ENCODE measurements at regions not wholly inside any gene's neighbourhood (a gene's known extent, or its start where the extent isn't known, plus 50 kb on each side); places are given as distances from the start of the nearest gene placed in this dataset.

DNA sequence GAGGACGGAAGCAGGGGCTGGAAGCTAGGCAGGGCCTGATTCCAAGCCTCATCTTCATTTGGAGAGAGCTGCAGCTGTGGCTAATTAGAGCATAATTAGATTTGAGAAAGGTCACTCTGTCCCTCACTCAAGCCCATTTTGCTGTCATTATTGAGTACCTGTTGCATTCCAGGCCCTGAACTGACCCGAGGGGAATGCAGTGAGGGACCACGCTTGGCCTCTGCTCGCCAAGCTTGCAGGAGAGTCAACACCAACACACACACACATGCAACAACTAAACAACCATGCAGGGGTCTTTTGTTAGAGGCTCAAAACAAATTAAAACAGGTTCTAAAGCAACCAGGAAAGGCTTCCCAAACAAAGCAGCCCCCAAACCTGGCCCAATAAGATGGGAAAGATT lies 52.7 kb upstream of the MAMLD1 start:
- H3K4me2 ChIP-seq (ENCODE audit: low read depth, low read length), result no peak overlapping the region
- H3K9me2 ChIP-seq (replicated peaks; ENCODE audit: insufficient read depth, low read length), result no peaks in the 10 kb centered on the region
- H3K79me2 ChIP-seq (ENCODE audit: low read length), result no peaks in the 10 kb centered on the region
- H3K4me1 ChIP-seq (ENCODE audit: low read length), result no peaks in the 10 kb centered on the region
- H3K4me3 ChIP-seq (ENCODE audit: low read length), result no peak overlapping the region
- no peak overlapping the region for H2AFZ ChIP-seq (ENCODE audit: low read length)
- TF ChIP-seq, protein P1, sequence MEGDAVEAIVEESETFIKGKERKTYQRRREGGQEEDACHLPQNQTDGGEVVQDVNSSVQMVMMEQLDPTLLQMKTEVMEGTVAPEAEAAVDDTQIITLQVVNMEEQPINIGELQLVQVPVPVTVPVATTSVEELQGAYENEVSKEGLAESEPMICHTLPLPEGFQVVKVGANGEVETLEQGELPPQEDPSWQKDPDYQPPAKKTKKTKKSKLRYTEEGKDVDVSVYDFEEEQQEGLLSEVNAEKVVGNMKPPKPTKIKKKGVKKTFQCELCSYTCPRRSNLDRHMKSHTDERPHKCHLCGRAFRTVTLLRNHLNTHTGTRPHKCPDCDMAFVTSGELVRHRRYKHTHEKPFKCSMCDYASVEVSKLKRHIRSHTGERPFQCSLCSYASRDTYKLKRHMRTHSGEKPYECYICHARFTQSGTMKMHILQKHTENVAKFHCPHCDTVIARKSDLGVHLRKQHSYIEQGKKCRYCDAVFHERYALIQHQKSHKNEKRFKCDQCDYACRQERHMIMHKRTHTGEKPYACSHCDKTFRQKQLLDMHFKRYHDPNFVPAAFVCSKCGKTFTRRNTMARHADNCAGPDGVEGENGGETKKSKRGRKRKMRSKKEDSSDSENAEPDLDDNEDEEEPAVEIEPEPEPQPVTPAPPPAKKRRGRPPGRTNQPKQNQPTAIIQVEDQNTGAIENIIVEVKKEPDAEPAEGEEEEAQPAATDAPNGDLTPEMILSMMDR (IDR thresholded peaks at IDR 0.05; ENCODE audit: low read length), result no peak
- no peak for TF ChIP-seq EZH2 (optimal IDR thresholded peaks at IDR 0.05; ENCODE audit: low read depth, low read length)
- no peak for TF ChIP-seq EZH2phosphoT487 (IDR thresholded peaks at IDR 0.05; ENCODE audit: low read length)
- no peak overlapping the region for H3K27ac ChIP-seq (ENCODE audit: low read length)
- no peak overlapping the region for H3K9ac ChIP-seq (ENCODE audit: low read length)
- DNase-seq, result no peak
- H3K36me3 ChIP-seq (replicated peaks; ENCODE audit: insufficient read depth, low read length), result no peaks in the 10 kb centered on the region
- no peaks in the 10 kb centered on the region for H3F3A ChIP-seq (ENCODE audit: insufficient read depth, low read length)
- H3K27me3 ChIP-seq (replicated peaks; ENCODE audit: insufficient read depth, low read length), result no peaks in the 10 kb centered on the region
- H3K9me3 ChIP-seq (replicated peaks; ENCODE audit: insufficient read depth, low read length), result no peaks in the 10 kb centered on the region
- H4K20me1 ChIP-seq (ENCODE audit: insufficient read depth, low read length), result no peaks in the 10 kb centered on the region

GRCh38 chrX:150310881-150311280 lies 52.2 kb upstream of the MAMLD1 start:
- Histone ChIP-seq H3K9me3 (replicated peaks; ENCODE audit: insufficient read depth, low read length) (no peaks in the 10 kb centered on the region), H3K27ac (ENCODE audit: low read length) (no peak overlapping the region), H2AFZ (ENCODE audit: low read length) (no peak overlapping the region), H3K9me2 (replicated peaks; ENCODE audit: insufficient read depth, low read length) (no peaks in the 10 kb centered on the region), H3K9ac (ENCODE audit: low read length) (no peak overlapping the region), H3K4me1 (ENCODE audit: low read length) (no peaks in the 10 kb centered on the region), H3K27me3 (replicated peaks; ENCODE audit: insufficient read depth, low read length) (no peaks in the 10 kb centered on the region), H3K4me3 (ENCODE audit: low read length) (no peak overlapping the region), H3K4me2 (ENCODE audit: low read depth, low read length) (no peak overlapping the region), H3K79me2 (ENCODE audit: low read length) (no peaks in the 10 kb centered on the region), H3K36me3 (replicated peaks; ENCODE audit: insufficient read depth, low read length) (no peaks in the 10 kb centered on the region), H4K20me1 (ENCODE audit: insufficient read depth, low read length) (no peaks in the 10 kb centered on the region), H3F3A (ENCODE audit: insufficient read depth, low read length) (no peaks in the 10 kb centered on the region)
- DNase-seq, result no peak
- TF ChIP-seq, protein P1 (IDR thresholded peaks at IDR 0.05; ENCODE audit: low read length), result no peak
- TF ChIP-seq EZH2phosphoT487 (IDR thresholded peaks at IDR 0.05; ENCODE audit: low read length) (no peak), EZH2 (optimal IDR thresholded peaks at IDR 0.05; ENCODE audit: low read depth, low read length) (no peak)

DNA sequence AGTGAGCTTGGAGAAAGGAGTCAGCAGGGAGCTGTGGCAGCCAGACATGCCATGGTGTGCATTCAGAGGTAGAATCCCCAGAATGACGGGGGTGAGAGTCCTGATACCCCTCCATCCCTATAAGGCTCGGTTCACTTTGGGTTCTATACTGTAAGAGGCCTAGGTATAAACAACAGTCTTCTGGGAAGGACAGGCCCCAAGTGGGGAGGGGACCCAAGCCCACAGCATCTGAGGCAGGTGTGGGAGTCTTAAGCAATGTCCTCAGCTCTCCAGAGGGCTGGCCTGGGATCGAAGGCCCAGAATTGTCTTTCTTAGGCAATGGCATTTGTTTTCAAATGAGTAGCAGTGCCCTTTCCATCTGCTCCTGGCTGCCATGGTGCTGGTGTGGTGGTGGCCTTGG lies 50.2 kb upstream of the MAMLD1 start:
- no peaks in the 10 kb centered on the region for H4K20me1 ChIP-seq (ENCODE audit: insufficient read depth, low read length)
- no peak overlapping the region for H2AFZ ChIP-seq (ENCODE audit: low read length)
- H3K9me3 ChIP-seq (replicated peaks; ENCODE audit: insufficient read depth, low read length), result no peaks in the 10 kb centered on the region
- H3K4me3 ChIP-seq (ENCODE audit: low read length), result no peak overlapping the region
- no peaks in the 10 kb centered on the region for H3K79me2 ChIP-seq (ENCODE audit: low read length)
- no peaks in the 10 kb centered on the region for H3K27me3 ChIP-seq (replicated peaks; ENCODE audit: insufficient read depth, low read length)
- H3K9me2 ChIP-seq (replicated peaks; ENCODE audit: insufficient read depth, low read length), result no peaks in the 10 kb centered on the region
- no peak for DNase-seq
- no peaks in the 10 kb centered on the region for H3F3A ChIP-seq (ENCODE audit: insufficient read depth, low read length)
- TF ChIP-seq, protein P1 (IDR thresholded peaks at IDR 0.05; ENCODE audit: low read length), result no peak
- no peak for TF ChIP-seq EZH2phosphoT487 (IDR thresholded peaks at IDR 0.05; ENCODE audit: low read length)
- TF ChIP-seq EZH2 (optimal IDR thresholded peaks at IDR 0.05; ENCODE audit: low read depth, low read length), result no peak
- H3K9ac ChIP-seq (ENCODE audit: low read length), result no peak overlapping the region
- no peak overlapping the region for H3K4me2 ChIP-seq (ENCODE audit: low read depth, low read length)
- no peaks in the 10 kb centered on the region for H3K4me1 ChIP-seq (ENCODE audit: low read length)
- H3K27ac ChIP-seq (ENCODE audit: low read length), result no peak overlapping the region
- no peaks in the 10 kb centered on the region for H3K36me3 ChIP-seq (replicated peaks; ENCODE audit: insufficient read depth, low read length)

Data from MM.1S (cell line).